Neural cell (in vitro differentiated cells): ENCODE measurements at regions not wholly inside any gene's neighbourhood (a gene's known extent, or its start where the extent isn't known, plus 50 kb on each side); places are given as distances from the start of the nearest gene placed in this dataset.

Source experiments
- EP300 ChIP-seq: fragments of 450-650 bp; conservative IDR thresholded peaks from 2 replicates; pipeline ENCODE4 v1.6.1; 2014; ENCODE audit warnings: antibody characterized with exemption, mild to moderate bottlenecking, moderate library complexity; ENCODE audit not compliant: poor library complexity, severe bottlenecking
- EZH2 ChIP-seq: fragments of 200-600, 300-800 bp; shearing (Covaris generic), sonication (generic); IDR thresholded peaks from 2 replicates; pipeline ENCODE4 v1.6.1; 2014; ENCODE audit warnings: antibody characterized with exemption, low read length, borderline replicate concordance, mild to moderate bottlenecking; ENCODE audit not compliant: insufficient read depth, poor library complexity, severe bottlenecking
- POLR2AphosphoS5 ChIP-seq: IDR thresholded peaks from 2 replicates; pipeline ENCODE4 v1.6.1; 2012
- RAD21 ChIP-seq: fragments of 450-650 bp; conservative IDR thresholded peaks from 2 replicates; pipeline ENCODE4 v1.6.1; 2014; ENCODE audit warnings: antibody characterized with exemption, mild to moderate bottlenecking, moderate library complexity
- REST ChIP-seq: IDR thresholded peaks from 2 replicates; pipeline ENCODE4 v1.6.1; 2012; ENCODE audit warnings: borderline replicate concordance
- SMC3 ChIP-seq: fragments of 450-650 bp; conservative IDR thresholded peaks from 2 replicates; pipeline ENCODE4 v1.6.1; 2014; ENCODE audit warnings: antibody characterized with exemption, mild to moderate bottlenecking, moderate library complexity; ENCODE audit not compliant: poor library complexity
- TAF1 ChIP-seq: IDR thresholded peaks from 2 replicates; pipeline ENCODE4 v1.6.1; 2012; ENCODE audit warnings: low read depth
- TF ChIP-seq, protein P1 (sequence below): fragments of 450-650 bp; IDR thresholded peaks from 2 replicates; pipeline ENCODE4 v1.5.1; 2014; ENCODE audit warnings: antibody characterized with exemption, mild to moderate bottlenecking, moderate library complexity; ENCODE audit not compliant: poor library complexity, severe bottlenecking

DNA sequence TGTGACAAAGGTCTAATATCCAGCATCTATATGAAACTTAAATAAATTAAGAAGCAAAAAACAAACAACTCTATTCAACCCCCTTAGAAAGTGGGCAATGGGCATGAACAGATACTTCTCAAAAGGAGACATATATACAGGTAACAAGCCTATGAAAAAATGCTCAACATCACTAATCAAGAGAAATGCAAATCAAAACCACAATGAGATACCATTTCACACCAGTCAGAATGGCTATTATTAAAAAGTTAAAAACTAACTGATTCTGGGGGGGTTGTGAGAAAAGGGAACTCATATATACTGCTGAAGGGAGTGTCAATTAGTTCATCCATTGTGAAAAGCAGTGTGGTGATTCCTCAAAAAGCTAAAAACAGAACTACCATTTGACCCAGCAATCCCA, 198.9 kb downstream of the BMP4 start:
- TF ChIP-seq, protein P1, sequence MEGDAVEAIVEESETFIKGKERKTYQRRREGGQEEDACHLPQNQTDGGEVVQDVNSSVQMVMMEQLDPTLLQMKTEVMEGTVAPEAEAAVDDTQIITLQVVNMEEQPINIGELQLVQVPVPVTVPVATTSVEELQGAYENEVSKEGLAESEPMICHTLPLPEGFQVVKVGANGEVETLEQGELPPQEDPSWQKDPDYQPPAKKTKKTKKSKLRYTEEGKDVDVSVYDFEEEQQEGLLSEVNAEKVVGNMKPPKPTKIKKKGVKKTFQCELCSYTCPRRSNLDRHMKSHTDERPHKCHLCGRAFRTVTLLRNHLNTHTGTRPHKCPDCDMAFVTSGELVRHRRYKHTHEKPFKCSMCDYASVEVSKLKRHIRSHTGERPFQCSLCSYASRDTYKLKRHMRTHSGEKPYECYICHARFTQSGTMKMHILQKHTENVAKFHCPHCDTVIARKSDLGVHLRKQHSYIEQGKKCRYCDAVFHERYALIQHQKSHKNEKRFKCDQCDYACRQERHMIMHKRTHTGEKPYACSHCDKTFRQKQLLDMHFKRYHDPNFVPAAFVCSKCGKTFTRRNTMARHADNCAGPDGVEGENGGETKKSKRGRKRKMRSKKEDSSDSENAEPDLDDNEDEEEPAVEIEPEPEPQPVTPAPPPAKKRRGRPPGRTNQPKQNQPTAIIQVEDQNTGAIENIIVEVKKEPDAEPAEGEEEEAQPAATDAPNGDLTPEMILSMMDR, result no peak
- TF ChIP-seq EP300 (no peak), EZH2 (no peak), POLR2AphosphoS5 (no peak), TAF1 (no peak), SMC3 (no peak), RAD21 (no peak), REST (no peak)
